ENCODE measurements at regions not wholly inside any gene's neighbourhood (a gene's known extent, or its start where the extent isn't known, plus 50 kb on each side); places are given as distances from the start of the nearest gene placed in this dataset.

- TF ChIP-seq NFIC (IDR thresholded peaks at IDR 0.05) (no peak), FOXM1 (IDR thresholded peaks at IDR 0.05; ENCODE audit: borderline replicate concordance, low read depth) (no peak), YY1 (IDR thresholded peaks at IDR 0.05; ENCODE audit: low read depth) (no peak), CREB1 (IDR thresholded peaks at IDR 0.05; ENCODE audit: low read depth) (no peak), TCF12 (IDR thresholded peaks at IDR 0.05; ENCODE audit: low read depth) (no peak), MAX (IDR thresholded peaks at IDR 0.05) (no peak)
These were observed 640.3 kb downstream of the TMEM121 start for GRCh38 chr14:106166650-106167204.
